ENCODE measurements at regions not wholly inside any gene's neighbourhood (a gene's known extent, or its start where the extent isn't known, plus 50 kb on each side); places are given as distances from the start of the nearest gene placed in this dataset.
"Not testable (repeated sequence)": the region's sequence is repeated elsewhere in the genome, so short reads cannot be mapped to it uniquely, and the experiment has no call there.

DNA sequence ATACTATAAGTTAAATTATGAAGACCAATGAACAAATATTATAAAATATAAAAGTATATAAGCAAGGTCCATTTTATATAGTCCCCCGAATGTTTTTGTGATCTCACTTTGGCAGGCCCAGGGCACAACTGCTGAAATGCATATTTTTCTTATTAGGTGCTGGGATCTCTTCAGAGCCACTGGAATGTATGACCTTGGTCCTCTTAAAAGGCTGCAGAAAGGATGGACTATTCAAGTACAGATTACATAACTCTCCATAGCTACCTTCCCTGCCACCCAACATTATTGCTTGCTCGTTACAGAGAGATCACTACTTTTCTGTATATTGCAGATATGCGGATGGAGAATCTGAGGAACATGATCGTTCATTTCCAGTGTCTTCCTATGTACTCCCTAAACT, 925.6 kb upstream of the CELF4 start:
- no peak overlapping the region for H2AFZ ChIP-seq (ENCODE audit: low read depth, low read length, severe bottlenecking)
- no peaks in the 10 kb centered on the region for H3F3A ChIP-seq (ENCODE audit: insufficient read depth)
- no peaks in the 10 kb centered on the region for H3K27me3 ChIP-seq (ENCODE audit: low read length)
- no peak for TF ChIP-seq EZH2phosphoT487 (conservative IDR thresholded peaks at IDR 0.05; ENCODE audit: low read length)
- TF ChIP-seq, protein P1, sequence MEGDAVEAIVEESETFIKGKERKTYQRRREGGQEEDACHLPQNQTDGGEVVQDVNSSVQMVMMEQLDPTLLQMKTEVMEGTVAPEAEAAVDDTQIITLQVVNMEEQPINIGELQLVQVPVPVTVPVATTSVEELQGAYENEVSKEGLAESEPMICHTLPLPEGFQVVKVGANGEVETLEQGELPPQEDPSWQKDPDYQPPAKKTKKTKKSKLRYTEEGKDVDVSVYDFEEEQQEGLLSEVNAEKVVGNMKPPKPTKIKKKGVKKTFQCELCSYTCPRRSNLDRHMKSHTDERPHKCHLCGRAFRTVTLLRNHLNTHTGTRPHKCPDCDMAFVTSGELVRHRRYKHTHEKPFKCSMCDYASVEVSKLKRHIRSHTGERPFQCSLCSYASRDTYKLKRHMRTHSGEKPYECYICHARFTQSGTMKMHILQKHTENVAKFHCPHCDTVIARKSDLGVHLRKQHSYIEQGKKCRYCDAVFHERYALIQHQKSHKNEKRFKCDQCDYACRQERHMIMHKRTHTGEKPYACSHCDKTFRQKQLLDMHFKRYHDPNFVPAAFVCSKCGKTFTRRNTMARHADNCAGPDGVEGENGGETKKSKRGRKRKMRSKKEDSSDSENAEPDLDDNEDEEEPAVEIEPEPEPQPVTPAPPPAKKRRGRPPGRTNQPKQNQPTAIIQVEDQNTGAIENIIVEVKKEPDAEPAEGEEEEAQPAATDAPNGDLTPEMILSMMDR (IDR thresholded peaks at IDR 0.05; ENCODE audit: insufficient read depth, low read length, poor library complexity, severe bottlenecking) = no peak
- no peak overlapping the region for H3K4me2 ChIP-seq (ENCODE audit: low read depth, low read length, poor library complexity, severe bottlenecking)
- H3K36me3 ChIP-seq (ENCODE audit: low read length) = no peaks in the 10 kb centered on the region
- no peaks in the 10 kb centered on the region for H3K9me2 ChIP-seq (replicated peaks; ENCODE audit: insufficient read depth, low read length)
- H3K9ac ChIP-seq (ENCODE audit: low read length) = no peak overlapping the region
- H3K27ac ChIP-seq (ENCODE audit: low read depth, low read length) = no peak overlapping the region
- H3K9me3 ChIP-seq (ENCODE audit: insufficient read depth, low read length) = no peaks in the 10 kb centered on the region
- no peaks in the 10 kb centered on the region for H3K79me2 ChIP-seq (ENCODE audit: insufficient read depth, low read length)
- H4K20me1 ChIP-seq (ENCODE audit: low read depth, low read length) = no peaks in the 10 kb centered on the region
- no peak overlapping the region for H3K4me3 ChIP-seq (ENCODE audit: insufficient read depth, low read length, poor library complexity, severe bottlenecking)

DNA sequence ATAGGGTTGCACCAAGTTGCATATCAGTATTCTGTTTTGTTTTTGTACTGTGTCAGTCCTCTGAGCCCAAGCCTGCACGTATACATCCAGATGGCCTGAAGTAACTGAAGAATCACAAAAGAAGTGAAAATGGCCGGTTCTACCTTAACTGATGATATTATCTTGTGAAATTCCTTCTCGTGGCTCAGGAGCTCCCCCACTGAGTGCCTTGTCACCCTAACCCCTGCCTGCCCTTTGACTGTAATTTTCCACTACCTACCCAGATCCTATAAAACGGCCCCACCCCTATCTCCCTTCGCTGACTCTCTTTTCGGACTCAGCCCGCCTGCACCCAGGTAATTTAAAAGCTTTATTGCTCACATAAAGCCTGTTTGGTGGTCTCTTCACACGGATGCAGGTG, 924.1 kb upstream of the CELF4 start:
- not testable (repeated sequence) for H3K9me3 ChIP-seq (ENCODE audit: insufficient read depth, low read length); H3K36me3 ChIP-seq (ENCODE audit: low read length); H4K20me1 ChIP-seq (ENCODE audit: low read depth, low read length); H3F3A ChIP-seq (ENCODE audit: insufficient read depth); H3K27ac ChIP-seq (ENCODE audit: low read depth, low read length); H3K9me2 ChIP-seq (replicated peaks; ENCODE audit: insufficient read depth, low read length); H3K4me2 ChIP-seq (ENCODE audit: low read depth, low read length, poor library complexity, severe bottlenecking); H2AFZ ChIP-seq (ENCODE audit: low read depth, low read length, severe bottlenecking); H3K9ac ChIP-seq (ENCODE audit: low read length); H3K79me2 ChIP-seq (ENCODE audit: insufficient read depth, low read length); H3K4me3 ChIP-seq (ENCODE audit: insufficient read depth, low read length, poor library complexity, severe bottlenecking); H3K27me3 ChIP-seq (ENCODE audit: low read length)

DNA sequence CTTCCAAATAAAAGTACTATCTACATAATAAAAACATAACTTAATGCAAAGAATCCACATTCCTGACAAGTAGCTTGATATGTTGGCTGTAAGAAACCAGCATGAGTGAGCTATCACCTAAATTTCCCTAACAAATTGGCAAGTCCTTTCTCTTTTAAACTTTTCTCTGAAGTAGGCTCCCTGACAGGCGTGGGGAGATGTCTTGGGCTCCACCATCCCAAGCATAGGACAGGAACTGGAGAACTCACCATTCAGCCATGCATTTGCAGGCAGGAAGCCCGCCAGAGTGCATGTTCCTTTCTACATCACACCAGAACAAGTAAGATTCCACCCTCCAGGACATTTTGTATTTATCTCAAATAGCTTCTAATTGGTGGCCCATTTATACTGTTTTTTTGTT, 921.9 kb upstream of the CELF4 start:
- Histone ChIP-seq H3K4me3 (ENCODE audit: insufficient read depth, low read length, poor library complexity, severe bottlenecking) (no peak overlapping the region), H3K9me3 (ENCODE audit: insufficient read depth, low read length) (no peaks in the 10 kb centered on the region), H3K9ac (ENCODE audit: low read length) (no peak overlapping the region), H3K79me2 (ENCODE audit: insufficient read depth, low read length) (no peaks in the 10 kb centered on the region), H3K27ac (ENCODE audit: low read depth, low read length) (no peak overlapping the region), H3K9me2 (replicated peaks; ENCODE audit: insufficient read depth, low read length) (no peaks in the 10 kb centered on the region), H4K20me1 (ENCODE audit: low read depth, low read length) (no peaks in the 10 kb centered on the region), H2AFZ (ENCODE audit: low read depth, low read length, severe bottlenecking) (no peak overlapping the region), H3K27me3 (ENCODE audit: low read length) (no peaks in the 10 kb centered on the region), H3K36me3 (ENCODE audit: low read length) (no peaks in the 10 kb centered on the region), H3K4me2 (ENCODE audit: low read depth, low read length, poor library complexity, severe bottlenecking) (no peak overlapping the region), H3F3A (ENCODE audit: insufficient read depth) (no peaks in the 10 kb centered on the region)
- no peak for TF ChIP-seq EZH2phosphoT487 (conservative IDR thresholded peaks at IDR 0.05; ENCODE audit: low read length)
- TF ChIP-seq, protein P1 (IDR thresholded peaks at IDR 0.05; ENCODE audit: insufficient read depth, low read length, poor library complexity, severe bottlenecking) = no peak

DNA sequence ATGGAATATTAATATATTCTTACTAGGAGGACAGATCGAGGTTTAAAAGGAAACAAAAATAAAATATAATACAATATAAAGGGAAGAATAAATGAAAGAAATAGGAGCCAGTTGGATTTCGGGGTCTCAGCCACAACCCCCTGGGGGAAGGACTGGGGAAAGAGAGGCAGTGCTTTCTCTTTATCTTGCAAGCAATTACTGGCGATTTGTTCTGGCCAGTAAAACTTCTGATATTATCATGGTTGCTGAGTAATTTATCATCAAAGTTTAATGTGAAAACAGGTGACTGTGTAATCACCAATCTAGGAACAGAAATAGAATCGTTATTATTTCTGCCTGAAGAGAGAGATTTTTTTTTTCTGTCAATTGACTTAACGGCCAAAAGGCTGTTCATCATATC, 917.7 kb upstream of the CELF4 start:
- no peak overlapping the region for H3K4me2 ChIP-seq (ENCODE audit: low read depth, low read length, poor library complexity, severe bottlenecking)
- H3K79me2 ChIP-seq (ENCODE audit: insufficient read depth, low read length) = no peaks in the 10 kb centered on the region
- no peaks in the 10 kb centered on the region for H3K9me3 ChIP-seq (ENCODE audit: insufficient read depth, low read length)
- H4K20me1 ChIP-seq (ENCODE audit: low read depth, low read length) = no peaks in the 10 kb centered on the region
- H3K27ac ChIP-seq (ENCODE audit: low read depth, low read length) = no peak overlapping the region
- no peak overlapping the region for H2AFZ ChIP-seq (ENCODE audit: low read depth, low read length, severe bottlenecking)
- TF ChIP-seq EZH2phosphoT487 (conservative IDR thresholded peaks at IDR 0.05; ENCODE audit: low read length) = no peak
- TF ChIP-seq, protein P1 (IDR thresholded peaks at IDR 0.05; ENCODE audit: insufficient read depth, low read length, poor library complexity, severe bottlenecking) = no peak
- no peak overlapping the region for H3K4me3 ChIP-seq (ENCODE audit: insufficient read depth, low read length, poor library complexity, severe bottlenecking)
- no peak overlapping the region for H3K9ac ChIP-seq (ENCODE audit: low read length)
- H3K36me3 ChIP-seq (ENCODE audit: low read length) = no peaks in the 10 kb centered on the region
- no peaks in the 10 kb centered on the region for H3K27me3 ChIP-seq (ENCODE audit: low read length)
- no peaks in the 10 kb centered on the region for H3K9me2 ChIP-seq (replicated peaks; ENCODE audit: insufficient read depth, low read length)
- no peaks in the 10 kb centered on the region for H3F3A ChIP-seq (ENCODE audit: insufficient read depth)

All from SU-DHL-6 (cell line).